Stimulated activated CD4-positive, alpha-beta T cell treated with anti-CD3 and anti-CD28 coated beads, TNF-alpha, amount 100 ng/mL, for 48 hours (primary cell): ENCODE measurements at regions not wholly inside any gene's neighbourhood (a gene's known extent, or its start where the extent isn't known, plus 50 kb on each side); places are given as distances from the start of the nearest gene placed in this dataset.
"Not testable (repeated sequence)": the region's sequence is repeated elsewhere in the genome, so short reads cannot be mapped to it uniquely, and the experiment has no call there.

Source experiments
- DNase-seq, 3 donors: peaks; one replicate each; pipeline ENCODE4 v3.0.0-alpha.2; 2020; ENCODE audit warnings: low read depth in 3 of 3

- no peak for DNase-seq
Observed at GRCh38 chrX:3788494-3789233, 75.2 kb upstream of the PRKX start.

GRCh38 chrX:3787856-3788255 lies 74.4 kb upstream of the PRKX start:
- no peak for DNase-seq

GRCh38 chrX:3785822-3786221 lies 72.4 kb upstream of the PRKX start:
- DNase-seq = not testable (repeated sequence)

DNA sequence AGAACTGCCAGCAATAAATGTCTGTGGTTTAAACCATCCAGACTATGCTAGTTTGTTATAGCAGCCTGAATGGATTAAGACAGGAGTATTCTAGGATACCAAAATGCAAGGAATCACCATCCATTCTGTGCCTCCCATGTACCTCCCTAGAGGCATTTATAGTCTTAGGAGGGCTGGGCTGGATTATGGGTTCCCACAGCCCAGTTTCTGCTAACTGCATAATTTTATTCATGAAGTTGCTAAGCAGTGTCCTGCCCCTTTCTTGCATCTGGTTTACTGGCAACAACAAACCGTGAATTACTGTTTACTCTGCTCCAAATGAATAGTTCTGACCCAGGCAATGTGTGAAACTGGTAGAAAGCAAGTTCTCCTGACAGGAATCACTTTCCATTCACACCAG lies 67.1 kb upstream of the PRKX start:
- no peak for DNase-seq

GRCh38 chrX:3779546-3779945 lies 66.1 kb upstream of the PRKX start:
- DNase-seq = no peak

DNA sequence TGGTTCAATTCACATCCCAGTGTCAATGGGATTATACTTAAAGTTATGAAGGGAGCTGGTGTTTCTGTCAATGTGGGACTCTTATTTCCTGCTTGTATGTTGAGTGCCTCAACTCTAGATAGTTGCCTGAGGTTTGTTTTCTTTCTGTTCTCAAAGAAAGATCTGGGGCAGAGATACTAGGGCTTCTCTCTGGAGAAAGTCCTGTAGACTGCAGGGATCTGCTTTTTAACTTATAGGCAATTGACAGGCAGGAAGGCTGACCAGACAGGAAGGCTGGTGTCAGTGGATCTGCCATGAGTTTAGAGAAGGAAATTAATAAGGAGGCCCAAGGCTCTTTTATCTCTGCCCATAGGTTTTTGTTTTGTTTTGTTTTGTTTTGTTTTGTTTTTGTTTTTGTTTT lies 64.0 kb upstream of the PRKX start:
- no peak for DNase-seq

- DNase-seq = no peak
Observed at GRCh38 chrX:3771766-3772165, 58.3 kb upstream of the PRKX start.

DNA sequence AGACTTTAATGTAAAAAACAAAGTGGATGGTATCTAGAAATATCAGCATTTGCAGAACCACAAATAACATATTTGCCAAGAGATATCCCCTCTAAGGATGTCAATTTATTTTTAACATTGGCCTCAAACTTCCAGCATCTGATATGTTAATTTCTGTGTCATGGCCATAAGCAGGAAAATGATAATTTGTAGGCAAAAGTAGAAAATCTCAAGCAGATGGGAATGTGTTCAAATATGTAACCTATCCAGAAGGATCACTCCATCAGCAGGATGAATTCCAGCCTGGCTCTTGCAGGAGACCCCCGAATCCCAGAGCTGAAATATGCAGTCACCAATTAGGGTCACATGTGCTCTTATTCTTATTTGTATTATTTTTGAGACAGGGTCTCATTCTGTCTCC lies 55.4 kb upstream of the PRKX start:
- DNase-seq = no peak
